ENCODE measurements at regions not wholly inside any gene's neighbourhood (a gene's known extent, or its start where the extent isn't known, plus 50 kb on each side); places are given as distances from the start of the nearest gene placed in this dataset.

DNA sequence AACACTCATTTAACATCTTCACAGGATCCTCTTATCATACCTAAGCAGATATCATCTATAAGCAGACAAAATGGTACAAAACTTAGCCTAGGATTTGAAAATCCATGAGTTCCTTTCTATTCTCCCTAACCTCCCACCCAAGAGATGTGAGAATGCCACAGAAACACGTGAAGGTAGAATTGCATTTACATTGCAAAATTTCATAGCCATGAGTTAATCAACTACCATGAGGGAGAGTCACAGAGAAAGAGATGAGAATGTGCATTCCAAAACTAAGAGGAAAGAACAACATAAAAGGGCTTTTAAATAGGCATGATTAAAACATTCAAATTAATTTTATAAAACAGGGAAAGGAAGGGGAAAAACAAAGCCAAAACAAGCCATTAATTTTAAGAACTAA is 806.2 kb downstream of the NTRK3 start:
- no peak for DNase-seq

DNA sequence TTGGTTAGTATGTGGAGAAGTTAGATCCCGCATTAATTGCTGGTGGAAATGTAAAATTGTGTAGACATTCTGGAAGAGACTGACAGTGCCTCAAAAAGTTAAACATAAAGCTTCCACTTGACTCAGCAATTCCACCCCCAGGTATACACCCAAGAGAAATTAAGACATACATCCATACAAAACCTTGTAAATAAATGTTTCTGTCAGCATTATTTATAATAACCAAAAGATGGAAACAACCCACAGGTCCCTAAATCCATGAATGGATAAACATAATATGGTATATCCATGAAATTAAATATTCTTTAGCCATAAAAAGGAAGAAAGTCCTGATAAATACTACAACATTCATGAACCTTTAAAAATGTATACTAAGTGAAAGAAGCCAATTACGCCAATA is 817.4 kb downstream of the NTRK3 start:
- DNase-seq, result no peak

DNA sequence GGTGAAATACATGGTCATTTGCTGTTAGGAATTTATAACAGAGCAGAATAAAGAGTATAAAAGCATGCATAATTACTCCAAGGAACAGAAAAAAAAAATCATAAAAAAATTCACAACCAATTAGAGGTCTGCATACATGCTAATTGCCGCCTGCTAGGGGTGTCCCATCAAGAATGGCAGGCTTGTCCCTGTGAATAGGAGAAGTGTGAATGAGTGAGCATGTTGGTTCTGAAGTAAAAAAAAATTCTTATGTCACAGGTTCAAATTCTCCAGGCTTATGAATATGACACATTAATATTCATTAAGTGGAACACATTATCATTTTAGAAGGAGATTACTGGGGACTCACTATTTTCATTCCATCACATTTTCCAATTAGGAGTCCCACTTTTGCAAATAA is 822.7 kb downstream of the NTRK3 start:
- no peak for DNase-seq

DNA sequence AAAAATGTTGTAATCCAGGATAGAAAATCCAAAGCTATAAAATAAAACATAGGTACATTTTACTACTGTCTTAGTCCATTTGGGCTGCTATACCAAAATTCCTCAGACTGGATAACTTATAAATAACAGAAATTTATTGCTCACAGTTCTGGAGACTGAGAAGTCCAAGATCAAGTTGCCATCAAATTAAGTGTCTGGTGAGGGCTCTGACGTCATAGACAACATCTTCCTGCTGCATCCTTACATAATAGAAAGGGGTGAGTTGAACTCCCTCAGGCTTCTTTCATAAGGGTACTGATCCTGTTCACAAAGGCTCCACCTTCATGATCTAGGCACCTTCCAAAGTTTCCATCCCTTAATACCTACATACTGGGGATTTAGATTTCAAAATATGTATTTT is 826.8 kb downstream of the NTRK3 start:
- no peak for DNase-seq

DNA sequence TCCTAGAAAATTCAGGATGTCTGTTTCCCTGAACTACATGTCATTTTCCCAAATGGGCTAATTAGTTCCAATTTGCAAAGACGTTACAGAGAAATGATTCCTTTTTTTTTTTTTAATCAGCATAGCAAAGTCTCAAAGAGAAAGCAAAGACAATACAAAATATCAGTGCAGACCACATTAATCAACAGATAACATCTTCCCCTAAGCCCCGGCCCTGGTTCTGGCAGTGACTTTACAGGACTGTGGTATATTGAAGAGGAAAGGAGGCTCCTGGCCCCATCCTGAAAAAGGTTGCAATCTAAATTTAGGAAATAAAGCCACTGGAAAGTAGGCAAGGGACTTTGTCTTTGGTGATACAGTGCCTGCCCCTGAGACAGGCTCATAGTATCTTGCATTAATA is 836.5 kb downstream of the NTRK3 start:
- DNase-seq, result no peak

DNA sequence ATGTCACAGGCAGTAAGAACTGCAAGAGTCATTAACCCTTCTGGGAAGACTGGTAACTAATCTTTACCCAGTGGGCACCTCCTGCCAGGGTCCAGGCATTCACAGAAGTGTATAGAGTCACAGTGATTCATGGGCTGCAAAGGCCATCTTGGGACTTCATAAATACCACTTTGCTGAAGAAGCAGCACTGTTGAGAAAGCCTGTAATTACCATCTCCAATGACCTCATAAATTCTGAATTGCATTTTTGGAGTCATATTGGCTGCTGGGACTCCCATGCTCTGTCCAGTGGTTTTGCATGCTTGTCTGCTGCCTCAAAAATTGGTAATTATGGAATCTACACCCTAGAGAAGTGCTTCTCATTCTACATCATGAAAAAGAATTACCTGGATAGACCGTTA is 837.2 kb downstream of the NTRK3 start:
- DNase-seq, result no peak

DNA sequence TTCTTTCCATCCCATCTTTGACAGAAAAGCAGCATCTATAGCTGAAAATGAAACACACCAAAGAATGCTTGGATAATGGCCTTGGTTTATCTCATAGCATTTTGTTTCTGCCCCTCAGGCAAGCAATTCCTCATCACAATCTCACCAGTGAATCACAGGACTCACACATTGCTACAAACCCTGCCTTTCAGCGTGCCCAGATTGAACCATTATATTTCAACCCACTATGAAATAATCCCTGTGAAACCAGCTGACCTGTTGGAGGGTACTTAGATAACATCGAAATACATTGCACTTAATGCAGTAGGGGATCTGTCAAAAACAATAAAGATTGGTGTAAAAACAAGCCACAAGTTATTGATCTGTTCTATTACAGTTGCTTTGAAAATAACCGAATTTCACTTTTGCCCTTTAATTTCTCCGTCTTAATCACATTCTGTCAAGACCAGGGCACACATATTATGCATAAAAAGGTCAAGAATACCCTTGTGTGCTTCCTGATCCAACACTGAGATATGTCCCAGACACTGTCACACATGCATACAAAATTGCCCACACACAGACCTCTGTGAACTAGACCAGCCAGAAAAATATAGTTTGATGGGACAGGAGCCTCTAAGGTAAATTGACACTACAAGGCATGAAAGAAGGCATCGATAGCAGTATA is 839.8 kb downstream of the NTRK3 start:
- no peak for DNase-seq

DNA sequence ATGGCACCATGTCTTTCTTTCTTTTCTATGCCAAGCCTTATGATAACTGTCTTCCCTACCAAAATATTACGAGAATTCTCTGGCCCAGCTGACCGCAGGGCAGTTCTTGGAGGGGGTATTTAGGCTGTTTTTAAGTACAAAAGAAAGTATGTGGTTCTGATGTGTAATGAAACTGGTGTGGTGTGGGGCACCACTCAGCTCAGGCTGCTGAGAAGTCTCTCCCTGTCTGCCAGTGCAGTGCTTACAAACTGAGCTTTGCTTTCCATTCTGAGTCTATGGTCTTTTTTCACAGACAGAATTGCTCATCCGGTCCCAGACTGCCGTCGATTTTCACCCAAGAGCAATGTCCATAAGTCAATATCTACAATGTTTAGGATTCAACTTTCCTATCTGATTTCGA is 847.6 kb downstream of the NTRK3 start:
- no peak for DNase-seq

DNA sequence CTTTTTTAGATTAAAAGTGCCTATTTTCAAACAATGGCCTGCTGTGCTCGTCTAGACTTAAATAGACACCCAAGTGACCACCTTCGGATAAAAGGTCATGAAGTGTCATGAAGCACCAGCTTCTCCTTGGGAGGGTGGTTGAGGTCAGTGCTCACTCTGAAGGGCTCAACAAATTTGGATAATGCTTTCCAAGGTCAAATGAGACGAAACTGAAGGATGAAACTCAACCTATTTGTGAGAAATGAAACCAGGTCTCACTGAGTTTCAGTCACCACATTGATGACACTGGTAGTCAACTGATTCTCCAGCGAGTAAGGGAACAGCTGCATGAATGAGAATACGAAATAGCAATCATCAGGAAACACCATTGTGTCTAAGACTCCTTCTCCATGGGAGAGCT is 852.6 kb downstream of the NTRK3 start:
- DNase-seq, result no peak

DNA sequence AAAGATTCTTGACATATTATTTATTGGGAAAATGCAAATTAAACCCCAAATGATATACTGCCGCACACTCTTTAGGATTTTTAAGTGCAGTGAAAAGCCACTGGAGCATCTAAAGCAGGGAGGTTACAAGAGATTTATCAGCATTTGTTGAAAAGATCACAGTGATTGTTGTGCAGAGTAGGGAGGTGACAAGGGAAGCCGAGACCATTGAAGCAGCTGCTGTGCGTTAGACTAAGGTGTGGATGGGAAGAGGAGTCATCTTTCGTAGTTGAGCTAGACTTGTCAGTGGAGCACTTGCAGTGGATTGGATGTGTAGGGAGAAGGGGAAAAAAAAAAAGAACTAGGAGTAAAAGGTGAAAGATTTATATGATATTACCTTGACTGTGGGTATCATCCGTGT is 854.6 kb downstream of the NTRK3 start:
- DNase-seq, result no peak

DNA sequence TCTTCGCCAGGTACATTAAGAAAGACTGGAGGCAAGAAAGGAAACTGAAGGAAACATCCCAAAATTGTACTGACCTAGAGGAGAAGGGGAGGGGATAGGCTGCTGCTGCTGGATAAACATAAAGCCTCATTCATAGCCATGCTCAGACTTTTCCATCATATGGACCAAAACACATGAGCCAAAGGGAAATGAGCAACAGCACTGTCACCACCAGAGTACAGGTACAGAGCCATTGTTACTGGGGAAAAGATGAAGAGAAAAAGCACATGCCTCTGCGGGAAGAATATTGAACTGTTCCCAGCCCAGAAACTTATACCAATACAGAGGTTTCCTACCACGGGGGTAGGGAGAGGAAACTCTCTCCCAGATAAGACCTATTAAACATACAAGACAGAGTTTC is 861.9 kb downstream of the NTRK3 start:
- DNase-seq, result no peak

DNA sequence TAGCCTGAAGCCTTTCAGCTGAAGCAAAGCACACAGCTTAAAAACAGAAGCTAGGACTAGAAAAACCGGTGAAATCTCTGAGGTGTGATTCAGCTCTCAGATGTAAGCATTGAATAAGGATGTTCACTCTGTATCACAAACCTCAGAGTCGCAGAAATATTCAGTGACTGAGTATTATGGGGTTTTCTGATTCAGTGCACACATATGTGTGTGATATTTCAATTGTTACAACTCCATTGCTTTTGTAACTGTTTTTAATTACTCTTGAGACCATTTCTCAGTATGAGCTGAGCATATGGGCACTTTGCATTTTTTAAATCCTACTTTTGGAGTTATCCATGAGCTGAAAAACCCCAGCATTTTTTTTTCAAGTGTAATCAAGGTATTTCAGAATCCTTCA is 868.8 kb downstream of the NTRK3 start:
- DNase-seq, result no peak

DNA sequence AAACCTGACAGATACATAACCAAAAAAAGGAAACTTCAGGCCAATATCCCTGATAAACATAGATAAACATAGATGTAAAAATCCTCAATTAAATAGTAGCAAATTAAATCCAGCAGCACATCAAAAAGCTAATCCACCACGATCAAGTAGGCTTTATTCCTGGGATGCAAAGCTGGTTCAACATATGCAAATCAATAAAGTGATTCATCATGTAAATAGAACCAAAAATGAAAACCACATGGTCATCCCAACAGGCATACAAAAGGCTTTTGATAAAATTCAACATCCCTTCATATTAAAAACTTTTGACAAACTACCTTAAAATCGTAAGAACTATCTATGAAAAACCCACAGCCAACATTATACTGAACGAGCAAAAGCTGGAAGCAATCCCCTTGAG is 882.2 kb downstream of the NTRK3 start:
- DNase-seq, result no peak

DNA sequence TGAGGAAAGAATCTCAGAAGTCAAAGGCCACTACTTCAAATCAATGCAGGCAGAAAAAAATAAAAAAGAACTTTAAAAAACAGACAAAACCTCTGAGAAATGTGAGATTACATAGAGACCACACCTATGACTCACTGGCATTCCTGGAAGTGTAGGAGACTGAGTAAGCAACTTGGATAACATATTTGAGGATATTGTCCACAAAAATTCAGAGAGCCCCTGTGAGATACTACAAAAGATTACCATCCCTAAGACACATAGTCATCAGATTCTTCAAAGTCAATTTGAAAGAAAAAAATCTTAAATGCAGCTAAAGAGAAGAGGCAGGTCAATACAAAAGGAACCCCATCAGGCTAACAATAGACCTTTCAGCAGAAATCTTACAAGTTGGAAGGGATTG is 887.3 kb downstream of the NTRK3 start:
- no peak for DNase-seq

DNA sequence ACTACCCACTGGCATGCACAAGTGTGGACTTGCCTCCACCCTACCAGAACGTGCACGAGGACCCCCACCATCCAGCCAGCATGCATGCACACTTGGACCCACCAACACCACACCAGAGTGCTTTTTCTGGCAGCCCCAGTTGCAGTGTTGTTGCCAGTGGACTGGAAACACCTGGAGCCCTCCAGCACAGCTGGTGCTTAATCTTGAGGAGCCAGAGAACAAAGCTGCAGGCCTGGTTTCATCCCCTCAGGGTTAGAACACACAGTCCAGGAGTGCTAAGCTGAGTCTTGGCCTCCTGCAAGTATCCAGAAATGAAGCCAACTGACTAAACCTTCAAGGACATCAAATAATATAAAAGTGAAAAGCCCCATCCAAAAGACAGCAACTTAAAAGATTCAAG is 888.0 kb downstream of the NTRK3 start:
- no peak for DNase-seq

DNA sequence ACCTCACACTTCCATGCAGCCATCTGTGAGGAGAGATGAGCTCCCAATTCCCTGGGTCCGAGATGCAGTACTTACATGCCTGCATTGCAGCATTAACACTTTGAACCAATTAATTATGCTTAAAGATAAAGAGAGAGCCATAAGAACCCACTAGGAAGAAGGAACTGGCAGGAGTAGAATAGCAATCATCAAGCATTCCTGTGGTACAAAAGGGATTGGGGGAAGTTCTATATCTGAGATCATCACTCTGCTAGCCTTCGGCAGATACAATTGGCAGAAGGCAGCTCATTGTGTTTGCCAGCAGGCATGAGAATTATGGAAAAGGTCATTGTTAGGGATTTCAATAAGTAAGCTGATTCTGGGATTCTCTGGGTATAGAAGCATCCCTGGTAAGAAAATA is 891.4 kb downstream of the NTRK3 start:
- no peak for DNase-seq

DNA sequence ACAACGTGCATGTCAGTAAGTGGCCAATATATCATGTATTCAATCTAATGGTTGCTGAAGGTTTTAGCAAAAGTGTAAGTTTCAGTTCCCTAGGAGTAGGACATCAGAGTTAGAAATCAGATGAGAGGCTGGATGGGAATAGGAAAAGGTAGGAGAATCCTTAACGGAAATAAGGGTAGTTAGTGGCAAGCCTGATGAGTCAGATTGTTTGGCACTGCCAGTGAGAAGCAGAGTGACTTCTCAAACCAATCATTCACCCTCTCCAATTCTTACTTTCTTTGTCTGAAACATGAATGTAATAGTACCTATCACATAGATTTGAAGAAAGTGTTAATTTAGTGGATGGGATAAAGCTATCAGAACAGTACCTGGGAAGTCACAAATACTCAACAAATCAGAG is 894.0 kb downstream of the NTRK3 start:
- no peak for DNase-seq

DNA sequence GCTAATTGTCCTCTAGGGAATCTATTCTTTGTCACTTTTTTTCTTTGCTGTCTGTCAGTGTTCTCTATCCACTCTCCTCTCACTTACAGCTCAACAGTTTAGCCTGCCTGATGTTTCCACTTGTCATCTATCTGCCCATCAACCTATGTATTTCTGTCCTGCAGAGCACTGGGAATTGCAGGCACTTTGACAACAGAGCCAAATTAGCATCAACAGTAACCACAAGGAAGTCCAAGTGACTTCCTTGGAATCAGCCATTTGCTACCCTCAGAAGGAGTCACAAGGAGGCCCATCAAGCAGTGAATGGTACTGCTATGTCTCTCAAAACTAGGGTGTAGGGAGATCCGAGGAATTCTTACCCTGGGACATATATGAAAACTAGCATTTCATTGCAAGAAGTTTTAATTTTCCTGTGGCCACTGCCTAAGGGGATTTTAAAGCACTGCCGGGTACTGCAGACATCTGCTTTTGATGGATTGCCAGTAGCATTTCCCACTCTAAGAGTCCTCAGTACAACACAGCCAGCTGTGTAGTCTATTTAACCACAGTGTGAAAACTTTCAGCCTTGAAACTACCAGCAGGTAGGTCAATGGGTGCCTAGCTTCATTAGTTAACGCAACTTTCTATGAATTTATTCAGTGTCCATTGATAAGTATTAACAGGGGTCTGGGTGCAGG is 898.8 kb downstream of the NTRK3 start:
- no peak for DNase-seq

DNA sequence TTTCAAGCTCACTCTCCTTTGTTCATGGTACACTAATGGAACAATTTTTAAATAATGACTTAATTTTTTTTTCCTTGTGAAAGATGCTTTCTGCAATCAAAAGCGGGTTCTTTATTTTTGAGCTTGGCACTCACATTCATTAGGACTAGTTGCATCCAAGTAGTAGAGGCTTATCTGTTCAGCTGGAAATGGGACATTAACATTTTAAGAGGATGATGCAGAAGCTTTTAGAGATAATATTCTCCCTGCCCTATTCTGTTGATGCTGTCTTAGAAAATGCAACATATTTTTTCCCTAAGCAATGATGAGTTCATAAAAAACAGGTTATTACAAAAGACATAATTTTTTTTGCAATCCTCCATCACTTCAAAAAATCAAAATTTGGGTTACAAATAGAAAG is 900.6 kb downstream of the NTRK3 start:
- DNase-seq, result no peak

DNA sequence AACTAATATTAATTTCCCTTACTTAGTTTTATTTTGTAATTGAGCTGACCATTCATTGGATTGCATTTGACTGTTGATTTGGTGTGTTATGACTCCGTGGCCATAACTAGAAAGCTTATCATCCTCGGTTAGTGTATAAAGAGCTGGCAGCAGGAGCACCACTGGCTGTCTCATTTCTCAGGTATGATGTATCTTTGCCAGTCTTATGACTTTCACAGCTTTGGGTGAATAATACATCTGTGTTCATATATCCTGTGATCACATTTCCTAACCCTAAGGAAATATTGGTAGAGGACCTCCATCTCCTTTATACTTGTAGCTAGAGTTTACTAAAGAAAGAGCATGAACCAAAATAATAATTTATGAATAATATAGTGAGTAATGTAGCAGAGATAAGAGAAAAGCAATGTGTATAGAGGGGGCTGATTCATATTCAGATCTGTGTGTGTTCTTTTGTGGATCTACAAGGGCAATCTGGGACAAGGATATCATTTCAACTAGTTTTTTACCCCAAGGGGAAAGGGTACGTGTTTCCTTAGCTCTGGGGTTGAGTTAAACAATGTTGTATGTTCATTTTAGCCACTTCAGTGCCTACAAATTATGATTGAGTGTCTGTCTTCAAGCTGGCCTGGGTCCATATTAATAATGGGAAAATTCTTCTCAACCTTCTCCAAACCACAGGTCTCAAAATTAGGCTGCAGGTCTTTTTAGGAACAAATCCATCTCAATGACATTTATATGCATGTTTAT is 901.7 kb downstream of the NTRK3 start:
- no peak for DNase-seq

DNA sequence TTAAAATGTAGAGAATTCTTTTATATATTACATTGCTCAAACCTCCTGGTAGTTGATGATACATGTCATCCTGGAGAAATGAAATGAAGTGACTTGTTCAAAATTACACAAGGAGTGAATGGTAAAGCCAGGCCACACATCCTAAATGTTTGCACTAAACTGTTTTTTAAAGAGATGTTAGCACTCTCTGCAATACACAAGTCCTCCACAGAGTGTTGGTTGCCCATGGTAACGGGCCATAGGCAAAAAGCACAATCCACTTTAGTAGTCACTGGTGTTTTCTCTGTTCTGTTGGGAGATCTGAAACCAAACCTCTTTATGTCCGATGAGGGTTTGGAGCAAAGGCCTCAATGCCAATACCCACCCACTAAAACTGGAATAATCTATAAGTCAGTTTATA is 907.4 kb downstream of the NTRK3 start:
- DNase-seq, result no peak

DNA sequence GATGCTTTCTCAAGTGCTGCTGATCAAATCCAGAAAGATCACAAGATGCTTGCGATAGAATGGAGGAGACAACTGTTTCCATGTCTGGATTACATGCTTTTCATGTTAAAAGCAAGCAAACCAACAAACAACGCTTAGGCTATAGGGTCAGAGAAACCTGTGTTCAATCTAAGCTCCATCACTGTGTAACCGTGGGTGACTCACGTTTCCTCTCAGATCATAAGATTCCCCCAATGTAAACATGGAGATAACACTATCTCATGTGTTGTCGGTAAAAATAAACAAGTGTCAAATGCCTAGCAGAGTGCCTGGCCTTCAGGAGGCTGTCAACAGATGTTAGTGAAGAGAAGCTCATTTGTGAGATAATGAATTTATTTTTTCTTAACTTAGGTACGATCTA is 907.8 kb downstream of the NTRK3 start:
- DNase-seq, result no peak

DNA sequence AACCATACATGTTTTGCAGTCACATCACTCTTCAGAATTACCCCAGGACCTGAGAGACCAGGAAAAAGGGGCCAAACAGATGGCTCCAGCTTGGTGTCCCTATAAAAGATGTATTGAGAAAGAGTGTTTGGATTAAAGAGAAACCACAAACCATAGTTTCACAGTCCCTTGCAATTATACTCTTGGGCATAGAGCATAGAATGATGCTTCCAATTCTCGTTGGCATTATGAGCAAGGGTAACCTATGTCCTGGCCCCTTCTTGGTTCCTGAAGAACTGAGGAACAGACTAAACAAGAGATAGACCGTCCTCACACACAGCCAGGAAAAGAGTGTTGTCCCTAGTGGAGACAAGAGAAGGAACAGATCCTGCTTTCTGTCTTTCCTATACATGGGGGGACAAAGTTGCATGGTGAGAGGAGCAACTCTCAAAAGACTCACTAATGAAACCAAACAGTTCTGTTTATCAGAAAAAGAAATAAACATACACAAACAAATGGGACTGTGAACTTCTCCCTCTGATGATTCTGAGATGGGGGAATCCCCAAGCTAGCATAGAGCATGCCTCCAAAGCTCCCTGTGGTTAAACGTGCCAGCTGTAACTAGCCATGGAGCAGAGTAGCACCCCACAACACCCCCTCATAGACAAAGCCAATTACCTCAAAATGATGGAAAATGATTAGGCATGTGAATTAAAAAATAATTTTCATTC is 908.6 kb downstream of the NTRK3 start:
- DNase-seq, result no peak

DNA sequence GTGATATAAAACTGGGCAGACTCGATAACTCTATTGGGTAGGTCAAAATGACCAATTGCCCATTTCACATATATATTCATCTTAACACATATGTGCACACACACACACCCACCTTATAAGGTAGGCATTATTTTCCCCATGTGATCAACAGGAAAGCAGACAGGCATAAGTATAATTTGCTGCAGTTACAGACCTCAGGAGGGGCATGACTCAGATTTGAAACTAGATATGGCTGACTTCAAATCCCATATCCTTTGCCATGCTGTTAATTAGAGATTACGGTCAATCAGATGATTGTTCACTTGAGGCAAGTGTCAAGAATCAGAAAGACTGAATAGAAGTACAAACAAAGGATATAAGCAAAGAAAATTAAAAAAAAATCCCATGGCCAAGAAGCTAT is 910.6 kb downstream of the NTRK3 start:
- DNase-seq, result no peak

Measured in inflammatory macrophage treated with lipopolysaccharide for 4 hours (primary cell).